Left ventricle myocardium inferior (tissue), 1 donor: ENCODE measurements at regions not wholly inside any gene's neighbourhood (a gene's known extent, or its start where the extent isn't known, plus 50 kb on each side); places are given as distances from the start of the nearest gene placed in this dataset.
"Not testable (repeated sequence)": the region's sequence is repeated elsewhere in the genome, so short reads cannot be mapped to it uniquely, and the experiment has no call there.

Experiments used
- DNase-seq: peaks from one replicate; pipeline ENCODE4 v3.0.0-alpha.2; 2020
- H3K27ac ChIP-seq: fragments of 200-600 bp; replicated peaks from 2 replicates; pipeline ENCODE4 v1.8.0; 2021
- H3K27me3 ChIP-seq: fragments of 200-600 bp; 2 replicates; pipeline ENCODE4 v1.8.0; 2021; ENCODE audit warnings: low read depth
- H3K36me3 ChIP-seq: fragments of 200-600 bp; 2 replicates; pipeline ENCODE4 v1.8.0; 2021
- H3K4me1 ChIP-seq: fragments of 200-600 bp; 2 replicates; pipeline ENCODE4 v1.8.0; 2021
- H3K4me3 ChIP-seq: fragments of 200-600 bp; 2 replicates; pipeline ENCODE4 v1.8.0; 2021; ENCODE audit warnings: mild to moderate bottlenecking, moderate library complexity
- H3K9me3 ChIP-seq: fragments of 200-600 bp; replicated peaks from 2 replicates; pipeline ENCODE4 v1.8.0; 2021
- CTCF ChIP-seq: fragments of 200-600 bp; IDR thresholded peaks from 2 replicates; pipeline ENCODE4 v1.8.0; 2021; ENCODE audit warnings: antibody characterized with exemption, mild to moderate bottlenecking, borderline replicate concordance
- intact Hi-C: fragments of 100-400 bp; cut with micrococcal nuclease; formaldehyde crosslinking; loops from one replicate; pipeline ENCODE4 v1.11.0; 2022
- donor health status: DM: no; HTN: yes; CAD: no; lungs with severe emphysema.

- Histone ChIP-seq H3K27me3 (no peaks in the 10 kb centered on the region), H3K27ac (no peak overlapping the region), H3K4me1 (no peaks in the 10 kb centered on the region), H3K36me3 (no peaks in the 10 kb centered on the region), H3K4me3 (no peak overlapping the region), H3K9me3 (no peaks in the 10 kb centered on the region)
- TF ChIP-seq CTCF = no peak
- intact Hi-C loops = no loop called here
- no peak for DNase-seq
Measured at GRCh38 chr20:12093057-12093796, 175.5 kb downstream of the BTBD3 start.

GRCh38 chr20:12093797-12094190, 176.1 kb downstream of the BTBD3 start:
- intact Hi-C loops = not testable (repeated sequence)

GRCh38 chr20:12095180-12095920, 177.7 kb downstream of the BTBD3 start:
- DNase-seq = no peak
- no peak overlapping the region for H3K27ac ChIP-seq
- no peaks in the 10 kb centered on the region for H3K9me3 ChIP-seq
- no peaks in the 10 kb centered on the region for H3K4me1 ChIP-seq
- no peak for TF ChIP-seq CTCF
- no peaks in the 10 kb centered on the region for H3K27me3 ChIP-seq
- intact Hi-C loops = no loop called here
- H3K4me3 ChIP-seq = no peak overlapping the region
- H3K36me3 ChIP-seq = no peaks in the 10 kb centered on the region

More at GRCh38 chr20:12093797-12094190, 176.1 kb downstream of the BTBD3 start:
- H3K4me1 ChIP-seq, DNase-seq, H3K36me3 ChIP-seq, H3K9me3 ChIP-seq, H3K4me3 ChIP-seq, H3K27me3 ChIP-seq, H3K27ac ChIP-seq: not testable (repeated sequence)

- intact Hi-C loops = no loop called here
- Histone ChIP-seq H3K4me3 (no peak overlapping the region), H3K4me1 (no peaks in the 10 kb centered on the region), H3K36me3 (no peaks in the 10 kb centered on the region), H3K9me3 (no peaks in the 10 kb centered on the region), H3K27ac (no peak overlapping the region), H3K27me3 (no peaks in the 10 kb centered on the region)
- no peak for TF ChIP-seq CTCF
- DNase-seq = no peak
Measured at GRCh38 chr20:12098421-12098820, 180.7 kb downstream of the BTBD3 start.

- no peak for DNase-seq
- TF ChIP-seq CTCF = no peak
- intact Hi-C loops = no loop called here
- Histone ChIP-seq H3K4me3 (no peak overlapping the region), H3K9me3 (peaks cover 11% of the 10 kb centered on the region), H3K36me3 (no peaks in the 10 kb centered on the region), H3K4me1 (peaks cover 7% of the 10 kb centered on the region), H3K27me3 (no peaks in the 10 kb centered on the region), H3K27ac (no peak overlapping the region)
Measured at GRCh38 chr20:12108846-12109245, 191.2 kb downstream of the BTBD3 start.

GRCh38 chr20:12110274-12110673, 192.6 kb downstream of the BTBD3 start:
- Histone ChIP-seq H3K4me3 (no peak overlapping the region), H3K9me3 (peaks cover 11% of the 10 kb centered on the region), H3K27ac (no peak overlapping the region), H3K27me3 (no peaks in the 10 kb centered on the region), H3K4me1 (peaks cover 7% of the 10 kb centered on the region), H3K36me3 (no peaks in the 10 kb centered on the region)
- intact Hi-C loops = no loop called here
- no peak for TF ChIP-seq CTCF
- DNase-seq = no peak
